ENCODE measurements at regions not wholly inside any gene's neighbourhood (a gene's known extent, or its start where the extent isn't known, plus 50 kb on each side); places are given as distances from the start of the nearest gene placed in this dataset.

DNA sequence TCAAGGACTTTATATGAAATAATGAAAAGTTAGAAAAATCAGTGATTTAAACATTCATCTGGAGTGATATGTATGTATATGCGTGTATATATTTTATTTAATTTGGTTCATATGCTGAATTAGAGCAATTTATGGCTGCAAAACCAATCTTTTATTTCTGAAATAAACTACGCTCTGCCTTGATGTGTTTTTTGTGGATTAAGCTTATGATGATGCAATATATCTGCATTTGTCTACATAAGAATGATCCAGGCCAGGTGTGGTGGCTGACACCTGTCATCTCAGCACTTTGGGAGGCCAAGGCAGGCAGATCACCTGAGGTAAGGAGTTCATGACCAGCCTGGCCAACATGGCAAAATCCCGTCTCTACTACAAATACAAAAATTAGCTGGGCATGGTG is 1842.3 kb upstream of the CDH6 start:
- no peak for TF ChIP-seq CTCF (IDR thresholded peaks at IDR 0.05; ENCODE audit: borderline replicate concordance)
- H3K27me3 ChIP-seq (ENCODE audit: low read depth), result no peaks in the 10 kb centered on the region
- no peak for DNase-seq
- no peak overlapping the region for H3K4me3 ChIP-seq
- no peak overlapping the region for H3K27ac ChIP-seq (replicated peaks)
- H3K36me3 ChIP-seq, result no peaks in the 10 kb centered on the region
- H3K9me3 ChIP-seq (replicated peaks), result peaks cover 29% of the 10 kb centered on the region
- H3K4me1 ChIP-seq, result no peaks in the 10 kb centered on the region
- intact Hi-C loops (cut with micrococcal nuclease), result no loop called here

- DNase-seq, result no peak
- intact Hi-C loops (cut with micrococcal nuclease), result no loop called here
- Histone ChIP-seq H3K9me3 (replicated peaks) (peaks cover 21% of the 10 kb centered on the region), H3K27ac (replicated peaks) (no peak overlapping the region), H3K36me3 (no peaks in the 10 kb centered on the region), H3K4me1 (no peaks in the 10 kb centered on the region), H3K4me3 (no peak overlapping the region), H3K27me3 (ENCODE audit: low read depth) (no peaks in the 10 kb centered on the region)
- no peak for TF ChIP-seq CTCF (IDR thresholded peaks at IDR 0.05; ENCODE audit: borderline replicate concordance)
These were observed 1856.5 kb upstream of the CDH6 start for GRCh38 chr5:29337030-29337429.

DNA sequence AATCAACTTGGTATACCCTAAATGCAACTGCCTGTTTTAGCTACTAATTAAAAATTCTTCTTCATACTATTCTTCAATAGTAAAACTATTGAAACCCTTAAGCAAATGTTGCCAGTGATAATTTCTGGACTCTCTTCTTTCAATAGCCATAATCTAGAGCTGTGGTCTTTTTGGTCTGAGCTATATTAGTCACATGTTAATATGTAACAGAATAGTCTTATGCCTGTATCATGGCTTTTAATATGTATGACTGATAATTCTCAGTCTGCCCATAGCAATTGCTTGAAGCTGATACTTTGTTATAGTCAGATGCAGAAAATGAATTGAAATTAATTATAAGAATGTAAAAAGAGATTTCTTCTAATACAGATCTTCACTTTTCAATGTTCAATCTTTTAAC is 1871.9 kb upstream of the CDH6 start:
- Histone ChIP-seq H3K36me3 (no peaks in the 10 kb centered on the region), H3K27me3 (ENCODE audit: low read depth) (no peaks in the 10 kb centered on the region), H3K4me1 (no peaks in the 10 kb centered on the region), H3K9me3 (replicated peaks) (peaks cover 2% of the 10 kb centered on the region), H3K4me3 (no peak overlapping the region), H3K27ac (replicated peaks) (no peak overlapping the region)
- intact Hi-C loops (cut with micrococcal nuclease), result no loop called here
- no peak for DNase-seq
- TF ChIP-seq CTCF (IDR thresholded peaks at IDR 0.05; ENCODE audit: borderline replicate concordance), result no peak

DNA sequence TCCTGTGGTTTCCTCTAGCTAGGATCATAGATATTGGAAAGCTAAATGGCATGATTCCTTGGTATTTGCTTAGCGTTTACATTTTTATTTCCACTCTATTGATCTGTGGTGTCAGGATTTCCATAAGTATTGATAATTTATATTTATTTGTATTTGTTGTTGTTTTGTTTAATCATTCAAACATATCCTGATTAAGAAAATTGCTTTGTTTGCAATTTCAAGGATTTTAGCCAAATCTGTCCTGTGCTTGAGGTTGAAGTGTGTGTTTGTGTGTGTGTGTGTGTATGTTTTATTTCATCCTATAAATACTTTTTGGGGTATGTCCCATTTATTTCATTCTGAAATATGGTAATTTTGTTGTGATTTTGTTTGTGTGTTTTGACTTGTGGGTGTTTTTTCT is 1884.1 kb upstream of the CDH6 start:
- intact Hi-C loops (cut with micrococcal nuclease), result no loop called here
- H3K27me3 ChIP-seq (ENCODE audit: low read depth), result no peaks in the 10 kb centered on the region
- peaks cover 18% of the 10 kb centered on the region for H3K9me3 ChIP-seq (replicated peaks)
- H3K4me3 ChIP-seq, result no peak overlapping the region
- TF ChIP-seq CTCF (IDR thresholded peaks at IDR 0.05; ENCODE audit: borderline replicate concordance), result no peak
- no peak overlapping the region for H3K27ac ChIP-seq (replicated peaks)
- H3K4me1 ChIP-seq, result no peaks in the 10 kb centered on the region
- H3K36me3 ChIP-seq, result no peaks in the 10 kb centered on the region
- DNase-seq, result no peak

GRCh38 chr5:29307478-29307877 is 1886.0 kb upstream of the CDH6 start:
- Histone ChIP-seq H3K36me3 (no peaks in the 10 kb centered on the region), H3K27me3 (ENCODE audit: low read depth) (no peaks in the 10 kb centered on the region), H3K9me3 (replicated peaks) (peaks cover 18% of the 10 kb centered on the region), H3K27ac (replicated peaks) (no peak overlapping the region), H3K4me3 (no peak overlapping the region), H3K4me1 (no peaks in the 10 kb centered on the region)
- intact Hi-C loops (cut with micrococcal nuclease), result no loop called here
- TF ChIP-seq CTCF (IDR thresholded peaks at IDR 0.05; ENCODE audit: borderline replicate concordance), result no peak
- DNase-seq, result no peak

DNA sequence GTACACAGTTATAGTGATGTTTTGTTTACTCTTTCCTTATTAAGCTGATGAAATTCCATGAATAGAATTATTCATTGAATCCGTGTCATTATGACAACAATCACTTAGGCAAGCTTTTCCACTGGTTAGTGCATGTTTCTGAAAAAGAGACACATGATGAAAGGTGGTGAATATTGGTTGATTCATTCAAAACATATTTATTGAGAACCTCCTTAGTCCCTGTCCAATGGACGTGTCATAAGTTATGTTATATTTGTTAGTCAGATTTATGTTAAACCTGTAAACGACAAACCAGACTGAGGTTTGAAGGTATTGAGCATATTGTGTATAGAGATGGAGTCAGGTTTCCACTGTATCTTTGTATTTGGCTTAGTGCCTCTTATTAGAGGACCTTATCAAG is 1888.9 kb upstream of the CDH6 start:
- H3K27me3 ChIP-seq (ENCODE audit: low read depth), result no peaks in the 10 kb centered on the region
- DNase-seq, result no peak
- intact Hi-C loops (cut with micrococcal nuclease), result no loop called here
- no peak overlapping the region for H3K4me3 ChIP-seq
- no peak overlapping the region for H3K27ac ChIP-seq (replicated peaks)
- no peaks in the 10 kb centered on the region for H3K4me1 ChIP-seq
- TF ChIP-seq CTCF (IDR thresholded peaks at IDR 0.05; ENCODE audit: borderline replicate concordance), result no peak
- peaks cover 31% of the 10 kb centered on the region for H3K9me3 ChIP-seq (replicated peaks)
- H3K36me3 ChIP-seq, result no peaks in the 10 kb centered on the region

Data from left ventricle myocardium inferior (tissue), 1 donor.